Skin epidermis (tissue), 12 donors: ENCODE measurements at regions not wholly inside any gene's neighbourhood (a gene's known extent, or its start where the extent isn't known, plus 50 kb on each side); places are given as distances from the start of the nearest gene placed in this dataset.
"Not testable (repeated sequence)": the region's sequence is repeated elsewhere in the genome, so short reads cannot be mapped to it uniquely, and the experiment has no call there.

Experiments
- H3K27ac ChIP-seq, 21 experiments: fragments of 200-600 bp; sonication (generic) in 11 of 21; one replicate each; pipeline ENCODE4 v1.5.0; 2020; ENCODE audit warnings: mild to moderate bottlenecking in 3 of 21, inconsistent platforms in 2 of 21, moderate library complexity in 2 of 21
- H3K4me3 ChIP-seq, 7 experiments: fragments of 200-600 bp; sonication (generic) in 2 of 7; one replicate each; pipeline ENCODE4 v1.5.0; 2020; ENCODE audit warnings: inconsistent platforms in 2 of 7, mild to moderate bottlenecking in 2 of 7, moderate library complexity in 1 of 7

DNA sequence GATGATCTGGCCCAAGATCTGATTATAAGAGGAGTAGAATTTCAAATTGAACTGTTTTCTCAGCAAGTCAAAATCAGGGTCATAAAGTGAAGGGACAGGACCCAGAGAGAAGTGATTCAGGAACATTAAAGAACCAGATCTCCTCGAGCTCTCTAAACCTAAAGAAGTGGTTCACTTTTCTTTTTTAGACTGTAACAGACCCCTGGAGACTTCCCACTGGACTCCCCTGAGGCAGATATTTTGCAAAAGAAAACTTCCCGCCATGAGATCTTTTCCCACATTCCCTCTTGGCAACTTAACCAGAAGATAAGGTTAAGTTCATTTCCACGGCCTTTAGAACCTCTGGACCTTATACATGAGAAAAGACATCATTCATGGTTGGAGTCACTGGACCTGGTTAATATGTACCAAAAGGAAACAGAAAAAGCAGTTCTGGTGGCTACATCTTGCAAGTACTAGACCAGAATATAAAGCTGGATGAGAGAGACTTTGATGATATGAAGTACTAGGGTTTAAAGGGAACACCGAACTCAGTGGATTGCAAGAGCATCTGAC is 1061.4 kb downstream of the MRPL39 start:
- Histone ChIP-seq H3K4me3 (no peak overlapping the region), H3K27ac (no peak overlapping the region)

DNA sequence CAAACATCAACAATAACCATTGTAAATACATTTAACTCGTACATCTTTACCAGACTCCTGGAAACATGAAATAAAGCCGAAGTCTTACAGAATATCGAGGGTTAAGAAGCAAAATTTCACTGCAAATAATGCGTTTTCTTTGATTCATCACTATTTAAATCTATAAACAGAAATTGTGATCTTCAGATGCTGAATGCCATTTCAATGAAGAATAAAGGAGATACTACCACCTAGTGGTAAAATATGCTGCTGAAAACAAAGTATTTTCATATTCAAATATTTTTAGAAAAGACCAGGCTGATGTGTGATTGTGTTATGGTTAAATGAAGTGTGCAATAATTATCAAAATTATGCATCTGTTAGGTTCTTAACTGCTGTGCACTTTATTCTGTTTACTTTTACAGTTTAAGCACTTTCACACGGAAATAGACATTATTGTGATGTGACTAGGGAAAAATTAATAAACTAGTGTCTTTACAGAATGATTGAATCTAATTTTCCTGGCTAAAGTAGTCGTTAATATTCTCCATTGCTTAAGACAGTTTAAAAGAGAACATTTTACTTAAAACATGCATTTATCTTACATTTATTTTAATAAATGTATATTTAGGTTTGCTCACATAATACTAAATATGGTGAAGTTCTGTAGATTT is 1093.1 kb downstream of the MRPL39 start:
- H3K4me3 ChIP-seq = no peak overlapping the region
- H3K27ac ChIP-seq = no peak overlapping the region

- Histone ChIP-seq H3K4me3 (no peak overlapping the region), H3K27ac (no peak overlapping the region)
Observed at GRCh38 chr21:24509131-24509530, 1098.2 kb downstream of the MRPL39 start.

- H3K4me3 ChIP-seq = no peak overlapping the region
Observed at GRCh38 chr21:24486973-24487372, 1120.3 kb downstream of the MRPL39 start.

DNA sequence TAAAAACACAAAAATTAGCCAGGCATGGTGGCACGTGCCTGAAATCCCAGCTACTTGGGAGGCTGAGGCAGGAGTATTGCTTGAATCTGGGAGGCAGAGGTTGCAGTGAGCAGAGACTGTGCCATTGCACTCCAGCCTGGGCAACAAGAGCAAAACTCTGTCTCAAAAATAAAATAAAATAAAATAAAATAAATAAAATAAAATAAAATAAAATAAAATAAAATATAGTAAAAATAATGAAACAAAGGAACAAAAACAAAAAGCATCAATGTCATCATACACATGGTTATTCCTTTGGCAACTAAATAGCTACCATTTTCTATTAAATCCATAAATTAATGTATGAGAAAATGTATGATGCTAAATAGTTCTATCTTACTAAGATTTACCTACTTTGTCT is 1123.9 kb downstream of the MRPL39 start:
- H3K27ac ChIP-seq = not testable (repeated sequence)

More at GRCh38 chr21:24486973-24487372, 1120.3 kb downstream of the MRPL39 start:
- no peak overlapping the region for H3K27ac ChIP-seq

DNA sequence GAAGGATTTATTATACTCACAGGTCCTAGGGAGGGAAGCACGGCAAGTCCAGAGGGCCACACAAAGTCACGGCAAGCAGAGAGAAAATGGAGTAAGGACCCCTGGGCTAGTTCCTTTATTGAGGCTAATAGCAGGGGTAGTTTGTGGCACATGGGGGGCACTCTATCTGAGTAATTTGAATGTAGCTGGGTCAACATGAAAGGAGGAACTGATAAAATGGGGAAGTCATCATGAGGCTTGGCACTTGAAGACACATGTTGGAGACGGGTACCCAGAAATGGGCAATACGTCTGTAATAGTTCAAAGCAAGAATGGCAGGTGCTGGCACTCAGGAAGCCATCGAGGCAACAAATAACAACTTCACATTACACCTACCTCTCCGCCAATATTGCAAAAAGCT is 1136.4 kb downstream of the MRPL39 start:
- H3K27ac ChIP-seq = no peak overlapping the region
- H3K4me3 ChIP-seq = no peak overlapping the region

More for the DNA sequence above, 1123.9 kb downstream of the MRPL39 start:
- not testable (repeated sequence) for H3K4me3 ChIP-seq

- Histone ChIP-seq H3K27ac (no peak overlapping the region), H3K4me3 (no peak overlapping the region)
Observed at GRCh38 chr21:24456358-24456757, 1150.9 kb downstream of the MRPL39 start.

GRCh38 chr21:24450119-24450518 is 1157.2 kb downstream of the MRPL39 start:
- Histone ChIP-seq H3K27ac (no peak overlapping the region), H3K4me3 (no peak overlapping the region)

DNA sequence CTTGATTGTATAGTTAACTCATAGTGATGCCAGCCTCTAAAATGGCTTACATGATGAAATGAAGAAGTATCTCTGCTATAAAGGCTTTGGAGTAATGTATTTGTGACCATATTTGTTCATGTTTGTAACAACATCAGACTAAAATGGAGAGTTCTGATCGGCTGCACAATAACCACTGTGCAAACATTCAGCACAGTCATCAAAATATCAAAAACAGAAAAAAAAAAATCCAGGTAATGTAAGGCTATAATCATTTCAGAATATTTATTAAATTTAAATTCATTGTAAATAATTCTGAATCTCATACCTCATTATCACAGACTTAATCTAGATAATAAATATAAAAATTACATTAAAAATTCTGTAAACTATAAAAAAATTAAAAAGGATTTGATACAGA is 1161.8 kb downstream of the MRPL39 start:
- no peak overlapping the region for H3K4me3 ChIP-seq

DNA sequence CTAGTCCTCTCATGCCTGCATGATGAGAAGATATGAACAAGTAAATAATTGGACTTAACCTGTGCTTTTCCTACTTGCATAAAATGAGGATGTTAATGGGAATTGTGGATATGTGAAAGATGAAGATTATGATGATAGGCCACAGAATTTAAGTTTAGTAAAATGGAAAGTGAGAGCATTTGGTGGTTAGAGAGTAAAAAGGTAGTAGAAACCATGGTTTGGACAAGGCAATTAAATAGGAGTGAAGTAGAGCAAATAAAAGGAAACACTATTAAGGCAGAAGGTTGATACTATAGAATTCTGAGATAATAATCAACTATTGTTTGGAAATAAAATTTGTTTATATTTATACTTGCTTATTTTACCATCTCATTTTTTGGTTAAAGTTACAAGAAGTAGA is 1162.5 kb downstream of the MRPL39 start:
- no peak overlapping the region for H3K4me3 ChIP-seq
- no peak overlapping the region for H3K27ac ChIP-seq

More for the DNA sequence above, 1161.8 kb downstream of the MRPL39 start:
- no peak overlapping the region for H3K27ac ChIP-seq

- H3K4me3 ChIP-seq = no peak overlapping the region
- no peak overlapping the region for H3K27ac ChIP-seq
Observed at GRCh38 chr21:24436236-24436635, 1171.0 kb downstream of the MRPL39 start.

DNA sequence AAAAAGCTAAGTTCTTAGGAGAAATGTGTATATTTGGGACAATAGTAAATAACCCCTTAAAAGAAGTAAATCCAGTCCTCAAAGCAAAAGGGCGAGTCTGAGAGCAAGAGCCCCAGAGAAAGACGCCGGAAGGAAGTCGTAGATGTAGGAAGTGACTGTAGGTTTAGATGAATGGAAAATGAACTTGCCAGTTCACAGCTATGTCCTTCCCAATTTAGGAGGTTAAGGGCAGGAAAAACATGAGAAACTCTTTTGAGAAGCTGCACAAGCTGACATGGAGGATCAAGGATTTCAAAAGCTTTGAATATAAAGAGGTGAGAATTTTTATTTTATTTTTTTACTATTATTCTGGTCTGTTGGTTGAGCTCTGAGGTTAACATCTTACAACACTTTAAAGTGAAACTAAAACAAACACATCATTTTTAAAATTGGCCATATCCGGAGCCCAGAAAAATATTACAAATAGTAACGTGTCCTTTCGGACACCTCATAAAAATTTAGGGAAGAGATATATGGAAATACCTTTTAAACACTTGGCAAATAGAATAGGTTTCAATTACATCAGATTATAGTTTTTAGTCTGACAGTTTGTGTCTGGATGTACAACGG is 1178.6 kb downstream of the MRPL39 start:
- peak overlapping the region; percentile 1 to 34 (median 17) for H3K4me3 ChIP-seq
- peak overlapping the region in 5 of 21 experiments; percentile 30 to 57 (median 38) for H3K27ac ChIP-seq

DNA sequence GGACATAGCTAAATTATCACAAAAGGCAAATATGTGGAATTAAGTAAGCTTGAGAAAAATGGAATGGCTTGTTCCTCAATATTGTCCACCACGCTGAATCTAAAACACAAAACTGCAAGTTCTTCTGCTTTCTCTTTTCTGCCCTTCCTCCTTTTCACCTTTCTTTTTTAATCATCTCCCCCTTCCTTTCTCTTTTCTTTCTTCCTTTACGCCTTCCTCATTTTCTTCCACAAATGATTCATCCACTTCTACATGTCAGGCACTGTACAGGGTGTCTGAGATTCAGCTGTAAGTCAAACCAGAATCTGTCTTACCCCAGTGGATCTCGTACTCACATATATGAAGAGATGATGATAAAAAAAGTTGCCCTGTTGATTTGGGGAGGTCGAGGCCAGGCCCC is 1182.5 kb downstream of the MRPL39 start:
- no peak overlapping the region for H3K4me3 ChIP-seq
- no peak overlapping the region for H3K27ac ChIP-seq

DNA sequence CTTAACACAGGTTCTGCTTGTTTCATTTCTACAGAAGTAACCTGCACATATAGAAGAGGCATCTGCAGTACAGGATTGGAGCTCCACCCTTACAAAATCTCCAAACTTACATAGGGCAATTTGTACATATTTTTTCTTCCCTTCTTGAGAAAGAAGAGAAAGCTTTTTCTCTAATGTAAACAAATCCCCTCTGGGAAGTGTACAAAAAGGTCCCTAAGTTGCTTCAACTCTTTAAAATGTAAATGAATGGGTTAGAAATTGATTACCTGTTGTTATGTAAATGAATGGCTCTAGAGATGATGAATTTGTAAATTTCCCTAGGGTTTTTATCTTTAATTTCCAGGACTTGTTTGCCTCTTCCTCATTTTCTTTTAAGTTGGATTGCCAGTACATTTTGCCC is 1183.7 kb downstream of the MRPL39 start:
- H3K4me3 ChIP-seq = no peak overlapping the region
- no peak overlapping the region for H3K27ac ChIP-seq

DNA sequence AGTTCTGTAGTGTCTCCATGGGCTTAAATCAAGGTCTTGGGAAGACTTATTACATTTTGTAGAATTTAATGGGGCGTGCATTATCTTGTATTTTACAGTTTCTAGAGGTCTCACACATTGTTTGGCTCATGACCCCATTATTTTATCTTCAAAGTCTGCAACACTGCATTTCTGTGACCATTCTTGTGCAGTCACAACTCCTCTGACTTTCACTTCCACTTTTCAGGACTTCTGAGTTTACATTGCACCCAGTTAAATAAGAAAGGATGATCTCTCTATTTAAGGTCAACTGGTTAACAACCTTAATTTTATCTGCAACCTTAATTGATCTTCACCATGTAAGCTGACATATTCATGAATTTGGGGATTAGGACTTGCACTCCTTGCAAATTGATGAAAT is 1186.6 kb downstream of the MRPL39 start:
- H3K27ac ChIP-seq = no peak overlapping the region
- H3K4me3 ChIP-seq = no peak overlapping the region

DNA sequence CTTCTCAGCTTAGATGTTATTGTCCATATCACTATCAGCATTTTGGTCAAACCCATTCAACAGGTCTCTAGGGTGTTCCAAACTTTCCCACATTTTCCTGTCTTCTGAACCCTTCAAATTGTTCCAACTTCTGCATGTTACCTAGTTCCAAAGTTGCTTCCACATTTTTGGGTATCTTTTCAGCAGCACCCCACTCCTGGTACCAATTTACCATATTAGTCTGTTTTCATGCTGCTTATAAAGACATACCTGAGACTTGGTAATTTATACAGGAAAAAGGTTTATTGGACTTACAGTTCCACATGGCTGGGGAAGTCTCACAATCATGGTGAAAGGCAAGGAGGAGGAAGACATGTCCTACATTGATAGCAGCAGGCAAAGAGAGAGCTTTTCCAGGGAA is 1187.6 kb downstream of the MRPL39 start:
- not testable (repeated sequence) for H3K27ac ChIP-seq, H3K4me3 ChIP-seq

DNA sequence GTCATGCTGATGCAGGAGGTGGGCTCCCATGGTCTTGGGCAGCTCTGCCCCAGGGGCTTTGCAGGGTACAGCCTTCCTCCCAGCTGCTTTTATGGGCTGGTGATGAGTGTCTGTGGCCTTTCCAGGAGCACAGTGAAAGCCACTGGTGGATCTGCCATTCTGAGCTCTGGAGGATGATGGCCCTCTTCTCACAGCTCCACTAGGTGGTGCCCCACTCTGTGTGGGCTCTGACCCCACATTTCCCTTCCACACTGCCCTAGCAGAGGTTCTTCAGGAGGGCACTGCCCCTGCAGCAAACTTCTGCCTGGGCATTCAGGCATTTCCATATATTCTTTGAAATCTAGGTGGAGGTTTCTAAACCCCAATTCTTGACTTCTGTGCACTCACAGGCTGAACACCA is 1188.6 kb downstream of the MRPL39 start:
- H3K4me3 ChIP-seq = no peak overlapping the region
- no peak overlapping the region for H3K27ac ChIP-seq

GRCh38 chr21:24411429-24411828 is 1195.9 kb downstream of the MRPL39 start:
- no peak overlapping the region for H3K27ac ChIP-seq
- H3K4me3 ChIP-seq = no peak overlapping the region

DNA sequence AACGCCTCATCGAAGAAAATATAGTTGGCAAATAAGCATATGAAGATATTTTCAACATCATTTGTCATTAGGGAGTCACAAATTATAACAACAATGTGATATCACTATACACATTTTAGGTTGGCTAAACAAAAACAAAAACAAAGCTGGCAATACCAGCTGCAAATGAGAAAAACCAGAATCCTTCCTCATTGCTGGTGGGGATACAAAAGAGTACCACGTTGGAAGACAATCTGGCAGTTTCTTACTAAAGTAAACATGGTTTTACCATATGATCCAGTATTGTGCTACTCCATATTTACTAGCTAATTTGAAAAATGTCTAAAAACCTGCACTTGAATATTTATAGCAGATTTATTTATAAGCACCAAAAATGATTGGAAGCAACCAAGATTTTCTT is 1204.1 kb downstream of the MRPL39 start:
- no peak overlapping the region for H3K4me3 ChIP-seq
- no peak overlapping the region for H3K27ac ChIP-seq

DNA sequence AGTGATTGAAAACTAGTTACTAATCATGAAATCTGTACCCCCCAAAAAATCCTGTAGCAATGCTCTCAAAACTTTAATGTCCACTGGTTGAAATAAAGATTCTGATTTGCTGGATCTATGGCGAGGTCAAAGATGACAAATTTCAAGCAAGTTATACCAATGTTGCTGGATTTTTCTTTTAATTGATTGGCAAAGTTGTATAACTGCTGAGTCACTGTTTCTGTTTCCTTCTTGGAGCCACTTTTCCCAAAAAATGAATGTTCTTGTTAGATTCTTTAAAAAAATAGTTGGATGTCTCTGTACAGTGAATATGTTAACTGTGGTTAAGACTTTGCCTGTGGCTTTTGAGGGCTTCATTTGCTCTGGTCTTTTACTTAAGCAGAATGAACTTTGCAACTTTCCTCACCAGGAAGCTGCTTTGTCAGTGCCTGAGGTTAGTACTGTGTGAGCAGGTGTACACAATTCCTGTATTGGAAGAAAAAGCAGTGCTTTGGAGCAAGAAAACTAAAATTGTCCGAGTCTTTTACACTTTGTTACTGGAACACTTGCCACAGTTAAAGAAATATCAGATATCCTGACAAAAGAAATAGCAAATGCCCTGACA is 1211.9 kb downstream of the MRPL39 start:
- H3K27ac ChIP-seq = no peak overlapping the region

DNA sequence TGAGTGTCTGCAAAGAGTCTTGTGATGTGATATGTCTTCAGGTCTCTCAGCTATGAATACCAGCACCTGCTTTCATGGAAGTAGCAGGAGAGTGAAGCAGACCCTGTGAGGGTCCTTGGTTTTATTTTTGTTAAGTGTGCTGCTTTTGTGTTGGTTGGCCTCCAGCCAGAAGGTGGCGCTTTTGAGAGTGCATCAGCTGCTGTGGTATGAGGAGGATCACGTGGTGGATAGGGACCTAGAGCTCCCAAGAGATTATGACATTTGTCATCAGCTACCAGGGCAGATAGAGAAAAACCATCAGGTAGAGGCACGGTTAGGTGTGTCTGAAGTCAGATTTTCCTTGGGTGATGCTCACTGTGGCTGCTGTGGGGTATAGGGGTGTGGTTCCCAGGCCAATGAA is 1232.1 kb downstream of the MRPL39 start:
- Histone ChIP-seq H3K27ac (no peak overlapping the region), H3K4me3 (no peak overlapping the region)

More for the DNA sequence above, 1211.9 kb downstream of the MRPL39 start:
- no peak overlapping the region for H3K4me3 ChIP-seq
